ENCODE measurements at regions not wholly inside any gene's neighbourhood (a gene's known extent, or its start where the extent isn't known, plus 50 kb on each side); places are given as distances from the start of the nearest gene placed in this dataset.

DNA sequence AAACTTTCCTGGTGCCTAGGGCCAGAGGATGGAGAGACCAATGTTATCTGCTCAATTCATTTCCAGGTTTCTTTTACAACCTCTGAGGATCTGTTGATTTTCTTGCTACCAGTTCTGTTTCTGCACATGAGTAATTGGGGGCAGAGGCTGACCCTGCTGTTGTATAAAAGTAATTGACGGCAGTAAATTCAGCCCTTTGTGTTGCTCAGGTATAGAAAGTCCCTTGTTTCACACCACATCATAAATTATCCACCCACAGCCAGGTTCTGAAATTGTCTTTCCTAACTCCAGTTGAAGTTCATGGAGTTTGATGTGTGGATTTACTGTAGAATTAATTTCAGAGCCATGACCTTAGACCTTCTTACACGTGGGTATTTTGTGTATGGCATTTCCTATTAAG is 107.4 kb upstream of the GRIK2 start:
- TF ChIP-seq CTCF (IDR thresholded peaks at IDR 0.05) (no peak), MYBL2 (CRISPR knock-in tag; IDR thresholded peaks at IDR 0.05) (no peak), ZNF138 (CRISPR knock-in tag; conservative IDR thresholded peaks at IDR 0.05) (no peak), ZNF232 (CRISPR knock-in tag; IDR thresholded peaks at IDR 0.05) (no peak), NR3C1 (CRISPR knock-in tag; conservative IDR thresholded peaks at IDR 0.05; ENCODE audit: low read depth) (no peak), SMAD3 (CRISPR knock-in tag; IDR thresholded peaks at IDR 0.05; ENCODE audit: borderline replicate concordance) (no peak), CBFB (CRISPR knock-in tag; IDR thresholded peaks at IDR 0.05; ENCODE audit: low read depth) (no peak), ZNF121 (CRISPR knock-in tag; IDR thresholded peaks at IDR 0.05) (no peak), TP53 (CRISPR knock-in tag; IDR thresholded peaks at IDR 0.05) (no peak), MXD4 (CRISPR knock-in tag; IDR thresholded peaks at IDR 0.05; ENCODE audit: borderline replicate concordance) (no peak), NFATC4 (CRISPR knock-in tag; IDR thresholded peaks at IDR 0.05) (no peak), KAT7 (CRISPR knock-in tag; IDR thresholded peaks at IDR 0.05; ENCODE audit: borderline replicate concordance) (no peak)
- TF ChIP-seq, protein P1, sequence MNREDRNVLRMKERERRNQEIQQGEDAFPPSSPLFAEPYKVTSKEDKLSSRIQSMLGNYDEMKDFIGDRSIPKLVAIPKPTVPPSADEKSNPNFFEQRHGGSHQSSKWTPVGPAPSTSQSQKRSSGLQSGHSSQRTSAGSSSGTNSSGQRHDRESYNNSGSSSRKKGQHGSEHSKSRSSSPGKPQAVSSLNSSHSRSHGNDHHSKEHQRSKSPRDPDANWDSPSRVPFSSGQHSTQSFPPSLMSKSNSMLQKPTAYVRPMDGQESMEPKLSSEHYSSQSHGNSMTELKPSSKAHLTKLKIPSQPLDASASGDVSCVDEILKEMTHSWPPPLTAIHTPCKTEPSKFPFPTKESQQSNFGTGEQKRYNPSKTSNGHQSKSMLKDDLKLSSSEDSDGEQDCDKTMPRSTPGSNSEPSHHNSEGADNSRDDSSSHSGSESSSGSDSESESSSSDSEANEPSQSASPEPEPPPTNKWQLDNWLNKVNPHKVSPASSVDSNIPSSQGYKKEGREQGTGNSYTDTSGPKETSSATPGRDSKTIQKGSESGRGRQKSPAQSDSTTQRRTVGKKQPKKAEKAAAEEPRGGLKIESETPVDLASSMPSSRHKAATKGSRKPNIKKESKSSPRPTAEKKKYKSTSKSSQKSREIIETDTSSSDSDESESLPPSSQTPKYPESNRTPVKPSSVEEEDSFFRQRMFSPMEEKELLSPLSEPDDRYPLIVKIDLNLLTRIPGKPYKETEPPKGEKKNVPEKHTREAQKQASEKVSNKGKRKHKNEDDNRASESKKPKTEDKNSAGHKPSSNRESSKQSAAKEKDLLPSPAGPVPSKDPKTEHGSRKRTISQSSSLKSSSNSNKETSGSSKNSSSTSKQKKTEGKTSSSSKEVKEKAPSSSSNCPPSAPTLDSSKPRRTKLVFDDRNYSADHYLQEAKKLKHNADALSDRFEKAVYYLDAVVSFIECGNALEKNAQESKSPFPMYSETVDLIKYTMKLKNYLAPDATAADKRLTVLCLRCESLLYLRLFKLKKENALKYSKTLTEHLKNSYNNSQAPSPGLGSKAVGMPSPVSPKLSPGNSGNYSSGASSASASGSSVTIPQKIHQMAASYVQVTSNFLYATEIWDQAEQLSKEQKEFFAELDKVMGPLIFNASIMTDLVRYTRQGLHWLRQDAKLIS (CRISPR knock-in tag; IDR thresholded peaks at IDR 0.05; ENCODE audit: borderline replicate concordance): no peak
- TF ChIP-seq, protein P2, sequence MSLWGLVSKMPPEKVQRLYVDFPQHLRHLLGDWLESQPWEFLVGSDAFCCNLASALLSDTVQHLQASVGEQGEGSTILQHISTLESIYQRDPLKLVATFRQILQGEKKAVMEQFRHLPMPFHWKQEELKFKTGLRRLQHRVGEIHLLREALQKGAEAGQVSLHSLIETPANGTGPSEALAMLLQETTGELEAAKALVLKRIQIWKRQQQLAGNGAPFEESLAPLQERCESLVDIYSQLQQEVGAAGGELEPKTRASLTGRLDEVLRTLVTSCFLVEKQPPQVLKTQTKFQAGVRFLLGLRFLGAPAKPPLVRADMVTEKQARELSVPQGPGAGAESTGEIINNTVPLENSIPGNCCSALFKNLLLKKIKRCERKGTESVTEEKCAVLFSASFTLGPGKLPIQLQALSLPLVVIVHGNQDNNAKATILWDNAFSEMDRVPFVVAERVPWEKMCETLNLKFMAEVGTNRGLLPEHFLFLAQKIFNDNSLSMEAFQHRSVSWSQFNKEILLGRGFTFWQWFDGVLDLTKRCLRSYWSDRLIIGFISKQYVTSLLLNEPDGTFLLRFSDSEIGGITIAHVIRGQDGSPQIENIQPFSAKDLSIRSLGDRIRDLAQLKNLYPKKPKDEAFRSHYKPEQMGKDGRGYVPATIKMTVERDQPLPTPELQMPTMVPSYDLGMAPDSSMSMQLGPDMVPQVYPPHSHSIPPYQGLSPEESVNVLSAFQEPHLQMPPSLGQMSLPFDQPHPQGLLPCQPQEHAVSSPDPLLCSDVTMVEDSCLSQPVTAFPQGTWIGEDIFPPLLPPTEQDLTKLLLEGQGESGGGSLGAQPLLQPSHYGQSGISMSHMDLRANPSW (CRISPR knock-in tag; conservative IDR thresholded peaks at IDR 0.05; ENCODE audit: low read depth): no peak

Data from WTC11 (cell line).